ENCODE measurements at regions not wholly inside any gene's neighbourhood (a gene's known extent, or its start where the extent isn't known, plus 50 kb on each side); places are given as distances from the start of the nearest gene placed in this dataset.

- TF ChIP-seq CTCF (IDR thresholded peaks at IDR 0.05; ENCODE audit: low read length) = no peak
- no peak for TF ChIP-seq EZH2 (optimal IDR thresholded peaks at IDR 0.05; ENCODE audit: low read depth, low read length)
- TF ChIP-seq EZH2phosphoT487 (IDR thresholded peaks at IDR 0.05; ENCODE audit: low read length) = no peak
These were observed 566.1 kb downstream of the TFAP2B start for GRCh38 chr6:51384736-51385135.
